Activated CD8-positive, alpha-beta T cell treated with anti-CD3 and anti-CD28 coated beads for 36 hours (primary cell): ENCODE measurements at regions not wholly inside any gene's neighbourhood (a gene's known extent, or its start where the extent isn't known, plus 50 kb on each side); places are given as distances from the start of the nearest gene placed in this dataset.

Experiments
- ATAC-seq: fragments of 200-7000 bp; cut with Tn5 transposase; one replicate; pipeline ENCODE4 v1.10.0; 2021; ENCODE audit warnings: mild to moderate bottlenecking, moderate library complexity
- CTCF ChIA-PET: fragments of 350-600 bp; sonication (Branson Sonifier 250); formaldehyde crosslinking; loops from one replicate; lab custom pipeline; 2021; ENCODE audit warnings: antibody characterized with exemption; lab: Charles Lee
- POLR2A ChIA-PET: fragments of 350-600 bp; sonication (Branson Sonifier 250); formaldehyde crosslinking; loops from one replicate; lab custom pipeline; 2021; ENCODE audit warnings: antibody characterized with exemption; lab: Charles Lee
- DNase-seq: peaks from one replicate; pipeline ENCODE4 v3.0.0-alpha.2; 2020
- H3K27ac Mint-ChIP-seq: one replicate; pipeline ENCODE4 v1.8.0; 2021; ENCODE audit warnings: mild to moderate bottlenecking, mixed read lengths
- H3K27me3 Mint-ChIP-seq: one replicate; pipeline ENCODE4 v1.8.0; 2021; ENCODE audit warnings: mixed read lengths
- H3K36me3 Mint-ChIP-seq: one replicate; pipeline ENCODE4 v1.8.0; 2021; ENCODE audit warnings: low read depth, mixed read lengths
- H3K4me1 Mint-ChIP-seq: one replicate; pipeline ENCODE4 v1.8.0; 2021; ENCODE audit warnings: low read depth, mixed read lengths
- H3K4me3 Mint-ChIP-seq: one replicate; pipeline ENCODE4 v1.8.0; 2021; ENCODE audit warnings: mild to moderate bottlenecking, moderate library complexity, mixed read lengths
- H3K9me3 Mint-ChIP-seq: one replicate; pipeline ENCODE4 v1.8.0; 2021; ENCODE audit warnings: mixed read lengths
- intact Hi-C: fragments of 100-400 bp; cut with micrococcal nuclease; formaldehyde crosslinking; loops from one replicate; pipeline ENCODE4 v1.10.0; 2022
- TF ChIP-seq, protein P1 (sequence below): fragments of 200-600 bp; IDR thresholded peaks from one replicate; pipeline ENCODE4 v1.8.0; 2022; ENCODE audit warnings: antibody characterized with exemption, mild to moderate bottlenecking

DNA sequence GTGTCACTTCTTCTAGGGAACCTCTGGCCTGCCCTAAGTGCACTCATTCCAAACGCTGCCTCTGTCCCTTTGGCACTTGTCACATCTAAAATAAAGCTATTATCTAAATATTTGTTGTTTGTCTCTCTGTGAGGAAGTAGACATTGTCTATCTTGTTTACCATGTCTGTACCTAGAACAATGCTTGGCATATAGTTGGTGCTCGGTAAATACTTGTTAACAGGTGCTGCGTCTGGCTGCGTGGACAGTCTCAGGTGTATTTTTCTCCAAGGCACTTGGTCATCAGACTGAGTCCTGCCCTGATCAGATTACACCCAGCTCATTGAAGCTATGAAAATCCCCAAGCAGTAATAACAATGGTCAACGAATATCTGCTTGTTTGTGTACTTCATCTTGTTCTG is 174.9 kb upstream of the SMIM23 start:
- TF ChIP-seq, protein P1, sequence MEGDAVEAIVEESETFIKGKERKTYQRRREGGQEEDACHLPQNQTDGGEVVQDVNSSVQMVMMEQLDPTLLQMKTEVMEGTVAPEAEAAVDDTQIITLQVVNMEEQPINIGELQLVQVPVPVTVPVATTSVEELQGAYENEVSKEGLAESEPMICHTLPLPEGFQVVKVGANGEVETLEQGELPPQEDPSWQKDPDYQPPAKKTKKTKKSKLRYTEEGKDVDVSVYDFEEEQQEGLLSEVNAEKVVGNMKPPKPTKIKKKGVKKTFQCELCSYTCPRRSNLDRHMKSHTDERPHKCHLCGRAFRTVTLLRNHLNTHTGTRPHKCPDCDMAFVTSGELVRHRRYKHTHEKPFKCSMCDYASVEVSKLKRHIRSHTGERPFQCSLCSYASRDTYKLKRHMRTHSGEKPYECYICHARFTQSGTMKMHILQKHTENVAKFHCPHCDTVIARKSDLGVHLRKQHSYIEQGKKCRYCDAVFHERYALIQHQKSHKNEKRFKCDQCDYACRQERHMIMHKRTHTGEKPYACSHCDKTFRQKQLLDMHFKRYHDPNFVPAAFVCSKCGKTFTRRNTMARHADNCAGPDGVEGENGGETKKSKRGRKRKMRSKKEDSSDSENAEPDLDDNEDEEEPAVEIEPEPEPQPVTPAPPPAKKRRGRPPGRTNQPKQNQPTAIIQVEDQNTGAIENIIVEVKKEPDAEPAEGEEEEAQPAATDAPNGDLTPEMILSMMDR = no peak
- intact Hi-C loops = no loop called here
- peaks cover 17% of the 10 kb centered on the region for H3K27me3 Mint-ChIP-seq
- ChIA-PET POLR2A (interaction anchor here (0.9 kb wide), 1 partner anchor 397 kb away, joined by 4 read pairs; no protein-coding TSS in a partner anchor), CTCF (interaction anchor here (0.7 kb wide), 1 partner anchor 19 kb away, joined by 3 read pairs; no protein-coding TSS in a partner anchor)
- no peak for ATAC-seq
- H3K4me1 Mint-ChIP-seq = no peaks in the 10 kb centered on the region
- H3K4me3 Mint-ChIP-seq = no peak overlapping the region
- no peaks in the 10 kb centered on the region for H3K36me3 Mint-ChIP-seq
- peaks cover 4% of the 10 kb centered on the region for H3K9me3 Mint-ChIP-seq
- no peak for DNase-seq
- H3K27ac Mint-ChIP-seq = no peak overlapping the region

DNA sequence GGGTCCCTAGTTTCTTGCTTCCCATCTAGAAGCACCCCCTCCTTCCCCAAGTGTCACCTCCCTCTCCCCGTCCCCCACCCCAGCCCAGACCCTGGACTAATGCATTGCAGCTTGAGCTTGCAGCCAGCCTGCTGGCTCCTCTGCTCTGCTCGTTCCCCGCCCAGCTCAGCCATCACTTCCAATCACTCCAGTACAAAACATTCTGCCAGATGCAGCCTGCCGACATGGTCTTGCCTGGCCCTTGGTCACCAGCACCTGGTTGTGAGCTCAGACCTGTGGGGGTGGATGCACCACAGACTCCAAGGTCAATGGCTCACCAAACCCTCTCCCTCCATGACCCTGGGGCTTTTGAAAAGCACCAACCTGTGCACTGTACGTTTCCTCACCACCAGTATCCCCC is 172.9 kb upstream of the SMIM23 start:
- H3K36me3 Mint-ChIP-seq = no peaks in the 10 kb centered on the region
- DNase-seq (no peak), ATAC-seq (no peak)
- POLR2A ChIA-PET = no interaction called here
- H3K27ac Mint-ChIP-seq = no peak overlapping the region
- H3K9me3 Mint-ChIP-seq = peaks cover 1% of the 10 kb centered on the region
- no peak overlapping the region for H3K4me3 Mint-ChIP-seq
- TF ChIP-seq, protein P1 = no peak
- intact Hi-C loops = no loop called here
- CTCF ChIA-PET = no interaction called here
- H3K4me1 Mint-ChIP-seq = no peaks in the 10 kb centered on the region
- H3K27me3 Mint-ChIP-seq = peaks cover 12% of the 10 kb centered on the region

DNA sequence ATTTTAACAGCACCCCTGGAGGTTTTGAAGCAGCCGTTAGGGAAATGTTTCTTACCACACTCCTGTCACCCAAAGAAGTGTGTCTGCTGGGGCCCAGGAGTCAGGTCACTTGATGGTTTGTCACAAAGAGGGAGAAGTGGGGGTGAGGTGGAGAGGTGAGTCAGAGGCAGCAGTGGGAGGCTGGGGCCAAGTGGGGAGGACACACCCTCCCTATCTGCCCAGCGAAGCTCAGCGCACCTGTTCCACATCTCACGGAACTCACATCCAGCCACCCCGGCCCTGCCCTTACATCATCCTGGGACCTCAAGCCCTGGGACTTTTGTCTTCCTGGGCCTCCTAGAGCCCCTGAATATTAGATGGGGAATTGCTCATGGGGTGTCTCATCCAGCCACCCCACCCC is 171.1 kb upstream of the SMIM23 start:
- intact Hi-C loops = no loop called here
- CTCF ChIA-PET = interaction anchor here (2.0 kb wide), 1 partner anchor 8 kb away, joined by 6 read pairs; no protein-coding TSS in a partner anchor

DNA sequence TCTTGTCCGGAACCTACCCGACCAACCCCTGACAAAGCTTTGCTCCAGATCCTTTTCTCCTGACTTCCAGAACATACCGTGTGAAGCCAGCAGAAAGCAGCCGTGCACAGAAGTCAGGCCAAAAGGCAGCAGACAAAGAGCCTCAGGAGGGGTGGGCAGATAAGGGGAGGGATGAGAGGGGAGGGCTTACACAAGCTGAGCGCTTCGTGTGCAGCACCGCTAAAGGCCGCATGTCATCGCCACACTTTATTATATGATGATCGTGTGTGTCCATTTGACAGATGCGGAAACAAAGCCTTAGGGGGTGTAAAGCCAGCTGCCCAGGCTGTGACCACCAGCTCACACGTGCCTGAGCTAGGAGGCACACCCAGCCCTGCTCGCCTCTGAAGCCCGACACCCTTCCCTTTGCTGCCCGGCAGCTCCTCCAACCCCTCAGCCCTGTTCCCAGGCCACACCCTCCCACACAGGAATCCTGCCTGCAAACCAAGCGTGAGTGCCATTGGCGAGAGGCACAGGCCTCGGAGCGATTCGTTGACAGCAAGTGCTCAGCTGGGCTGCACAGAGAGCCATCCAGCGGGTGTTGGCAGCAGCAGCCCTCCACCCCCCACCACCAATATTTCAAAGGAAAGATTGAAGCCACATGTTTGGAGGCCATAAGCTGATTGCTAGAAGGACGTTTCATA is 170.5 kb upstream of the SMIM23 start:
- ChIA-PET POLR2A (no interaction called here), CTCF (interaction anchor here (2.0 kb wide), 1 partner anchor 8 kb away, joined by 6 read pairs; no protein-coding TSS in a partner anchor)
- intact Hi-C loops = no loop called here
- Mint-ChIP-seq H3K4me3 (no peak overlapping the region), H3K36me3 (no peaks in the 10 kb centered on the region), H3K27me3 (peaks cover 2% of the 10 kb centered on the region), H3K9me3 (no peaks in the 10 kb centered on the region), H3K4me1 (no peaks in the 10 kb centered on the region), H3K27ac (no peak overlapping the region)
- TF ChIP-seq, protein P1 = no peak
- no peak for ATAC-seq
- DNase-seq = no peak

More for the DNA sequence above, 171.1 kb upstream of the SMIM23 start:
- Mint-ChIP-seq H3K4me1 (no peaks in the 10 kb centered on the region), H3K27me3 (peaks cover 2% of the 10 kb centered on the region), H3K27ac (no peak overlapping the region), H3K36me3 (no peaks in the 10 kb centered on the region), H3K9me3 (no peaks in the 10 kb centered on the region), H3K4me3 (no peak overlapping the region)
- ATAC-seq = no peak
- TF ChIP-seq, protein P1 = no peak
- POLR2A ChIA-PET = no interaction called here
- DNase-seq = no peak
